DOHH2 (cell line): ENCODE measurements at regions not wholly inside any gene's neighbourhood (a gene's known extent, or its start where the extent isn't known, plus 50 kb on each side); places are given as distances from the start of the nearest gene placed in this dataset.
"Not testable (repeated sequence)": the region's sequence is repeated elsewhere in the genome, so short reads cannot be mapped to it uniquely, and the experiment has no call there.

Experiments used
- H3F3A ChIP-seq: fragments of 200-600 bp; sonication (generic), shearing (Covaris generic); 2 replicates; pipeline ENCODE4 v1.6.0; 2016; ENCODE audit warnings: antibody characterized with exemption, mild to moderate bottlenecking; ENCODE audit not compliant: control insufficient read depth, insufficient read depth
- H3K27ac ChIP-seq: fragments of 200-600 bp; sonication (generic); 2 replicates; pipeline ENCODE4 v1.5.1; 2014; ENCODE audit warnings: low read depth, mild to moderate bottlenecking, low read length, moderate library complexity
- H3K27me3 ChIP-seq: fragments of 200-600 bp; sonication (generic); 2 replicates; pipeline ENCODE4 v1.6.1; 2014; ENCODE audit warnings: mild to moderate bottlenecking, low read length, mixed read lengths; ENCODE audit not compliant: control insufficient read depth
- H3K36me3 ChIP-seq: fragments of 200-600 bp; sonication (generic); 2 replicates; pipeline ENCODE4 v1.6.1; 2014; ENCODE audit warnings: mild to moderate bottlenecking, low read length, moderate library complexity, mixed read lengths; ENCODE audit not compliant: control insufficient read depth
- H3K4me1 ChIP-seq: fragments of 200-600 bp; sonication (generic); 2 replicates; pipeline ENCODE4 v1.6.1; 2014; ENCODE audit warnings: mild to moderate bottlenecking, low read length, mixed read lengths; ENCODE audit not compliant: control insufficient read depth
- H3K4me2 ChIP-seq: fragments of 200-600 bp; sonication (generic); 2 replicates; pipeline ENCODE4 v1.6.0; 2014; ENCODE audit warnings: mild to moderate bottlenecking, low read length, moderate library complexity
- H3K4me3 ChIP-seq: fragments of 200-600 bp; sonication (generic); 2 replicates; pipeline ENCODE4 v1.5.1; 2014; ENCODE audit warnings: mild to moderate bottlenecking, low read length, mixed read lengths
- H3K79me2 ChIP-seq: fragments of 200-600 bp; sonication (generic); 2 replicates; pipeline ENCODE4 v1.6.1; 2014; ENCODE audit warnings: mild to moderate bottlenecking, low read length, mixed read lengths; ENCODE audit not compliant: control insufficient read depth
- H3K9me2 ChIP-seq: fragments of 200-600 bp; sonication (generic); replicated peaks from 2 replicates; pipeline ENCODE4 v1.6.1; 2014; ENCODE audit warnings: mild to moderate bottlenecking, low read length, mixed read lengths; ENCODE audit not compliant: control insufficient read depth
- H3K9me3 ChIP-seq: fragments of 200-600 bp; sonication (generic); 2 replicates; pipeline ENCODE4 v1.6.1; 2014; ENCODE audit warnings: antibody characterized with exemption, low read length, mixed read lengths; ENCODE audit not compliant: control insufficient read depth, insufficient read depth
- H4K20me1 ChIP-seq: fragments of 200-600 bp; sonication (generic); 2 replicates; pipeline ENCODE4 v1.6.0; 2014; ENCODE audit warnings: low read depth, mild to moderate bottlenecking, antibody characterized with exemption, low read length, moderate library complexity; ENCODE audit not compliant: control insufficient read depth, insufficient read depth
- CTCF ChIP-seq: fragments of 200-600 bp; sonication (generic); IDR thresholded peaks from one replicate; pipeline ENCODE4 v1.5.1; 2014; ENCODE audit warnings: antibody characterized with exemption, mild to moderate bottlenecking, low read depth, low read length; ENCODE audit not compliant: poor library complexity, severe bottlenecking
- EZH2phosphoT487 ChIP-seq: fragments of 200-600 bp; sonication (generic); IDR thresholded peaks from 2 replicates; pipeline ENCODE4 v1.6.1; 2017; ENCODE audit warnings: borderline replicate concordance, mild to moderate bottlenecking, antibody characterized with exemption, low read length, moderate library complexity, mixed read lengths

- TF ChIP-seq CTCF (no peak), EZH2phosphoT487 (no peak)
- Histone ChIP-seq H3K36me3 (no peaks in the 10 kb centered on the region), H3K9me2 (no peaks in the 10 kb centered on the region), H3K79me2 (no peaks in the 10 kb centered on the region), H3K27ac (no peak overlapping the region), H3F3A (no peaks in the 10 kb centered on the region), H3K27me3 (no peaks in the 10 kb centered on the region), H4K20me1 (no peaks in the 10 kb centered on the region), H3K9me3 (no peaks in the 10 kb centered on the region), H3K4me1 (no peaks in the 10 kb centered on the region), H3K4me2 (no peak overlapping the region), H3K4me3 (no peak overlapping the region)
These were observed 218.9 kb upstream of the SETMAR start for GRCh38 chr3:4084271-4084670.

GRCh38 chr3:4086662-4087061 lies 216.5 kb upstream of the SETMAR start:
- H3K79me2 ChIP-seq, H3K9me3 ChIP-seq, H3K4me3 ChIP-seq, H3F3A ChIP-seq, H3K27ac ChIP-seq, H3K9me2 ChIP-seq, H3K4me1 ChIP-seq, H3K36me3 ChIP-seq, H4K20me1 ChIP-seq, H3K4me2 ChIP-seq, H3K27me3 ChIP-seq: not testable (repeated sequence)

- no peaks in the 10 kb centered on the region for H3K9me3 ChIP-seq
- H3F3A ChIP-seq, result no peaks in the 10 kb centered on the region
- no peaks in the 10 kb centered on the region for H3K79me2 ChIP-seq
- no peaks in the 10 kb centered on the region for H3K4me1 ChIP-seq
- H3K27ac ChIP-seq, result no peak overlapping the region
- H3K4me3 ChIP-seq, result no peak overlapping the region
- no peaks in the 10 kb centered on the region for H3K36me3 ChIP-seq
- TF ChIP-seq EZH2phosphoT487 (no peak), CTCF (no peak)
- H4K20me1 ChIP-seq, result no peaks in the 10 kb centered on the region
- H3K27me3 ChIP-seq, result no peaks in the 10 kb centered on the region
- H3K4me2 ChIP-seq, result no peak overlapping the region
- no peaks in the 10 kb centered on the region for H3K9me2 ChIP-seq
These were observed 211.4 kb upstream of the SETMAR start for GRCh38 chr3:4091786-4092185.

- H4K20me1 ChIP-seq, result no peaks in the 10 kb centered on the region
- H3K9me3 ChIP-seq, result no peaks in the 10 kb centered on the region
- no peaks in the 10 kb centered on the region for H3F3A ChIP-seq
- H3K4me3 ChIP-seq, result no peak overlapping the region
- no peak for TF ChIP-seq CTCF
- TF ChIP-seq EZH2phosphoT487, result no peak
- no peaks in the 10 kb centered on the region for H3K36me3 ChIP-seq
- no peak overlapping the region for H3K4me2 ChIP-seq
- H3K9me2 ChIP-seq, result no peaks in the 10 kb centered on the region
- no peaks in the 10 kb centered on the region for H3K27me3 ChIP-seq
- H3K4me1 ChIP-seq, result no peaks in the 10 kb centered on the region
- no peaks in the 10 kb centered on the region for H3K79me2 ChIP-seq
- no peak overlapping the region for H3K27ac ChIP-seq
These were observed 205.4 kb upstream of the SETMAR start for GRCh38 chr3:4097801-4098200.
